ENCODE measurements at regions not wholly inside any gene's neighbourhood (a gene's known extent, or its start where the extent isn't known, plus 50 kb on each side); places are given as distances from the start of the nearest gene placed in this dataset.

DNA sequence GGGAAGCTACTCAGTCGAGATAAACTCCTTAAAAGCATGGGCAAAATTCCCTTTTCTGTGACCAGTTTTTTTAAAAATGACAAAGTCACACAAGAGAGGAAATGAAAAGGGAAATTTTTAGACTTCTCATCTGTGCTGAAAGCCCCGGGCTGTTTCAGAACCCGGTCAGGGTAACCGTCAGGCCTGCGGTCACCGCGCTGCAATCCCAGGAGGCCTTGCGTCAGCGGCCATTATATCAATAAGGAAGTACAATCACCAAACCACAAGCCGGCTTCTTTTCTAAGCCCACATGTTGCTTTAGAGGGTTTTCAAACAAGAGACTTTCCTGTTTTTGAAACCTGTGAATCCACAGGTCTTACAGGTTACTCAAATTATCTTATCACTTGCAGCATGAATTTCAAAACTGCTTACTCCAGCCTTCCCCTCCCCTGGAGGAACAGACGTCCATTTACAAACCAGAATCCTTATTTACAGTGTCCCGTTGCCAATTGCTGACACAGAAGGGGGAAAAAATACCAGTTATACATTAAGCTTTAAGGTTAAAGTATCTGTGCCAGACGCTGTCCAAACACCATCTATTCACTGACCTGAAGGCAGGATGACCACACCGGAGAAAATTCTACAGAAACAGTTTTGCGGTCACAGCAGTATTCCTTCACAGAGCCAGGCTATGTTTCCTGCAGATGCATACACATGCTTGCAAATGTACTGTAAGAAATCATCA lies 165.3 kb downstream of the TOMM20 start:
- peaks cover 20 to 23% of the 10 kb centered on the region in 2 donors for H3K4me1 ChIP-seq
- intact Hi-C loops (cut with DNase I; ENCODE audit: low total_unique reads): no loop called here
- peak overlapping the region; percentile 87 to 91 for H3K27ac ChIP-seq
- no peaks in the 10 kb centered on the region for H3K36me3 ChIP-seq
- no peaks in the 10 kb centered on the region for H3K9me3 ChIP-seq
- TF ChIP-seq, protein P1, sequence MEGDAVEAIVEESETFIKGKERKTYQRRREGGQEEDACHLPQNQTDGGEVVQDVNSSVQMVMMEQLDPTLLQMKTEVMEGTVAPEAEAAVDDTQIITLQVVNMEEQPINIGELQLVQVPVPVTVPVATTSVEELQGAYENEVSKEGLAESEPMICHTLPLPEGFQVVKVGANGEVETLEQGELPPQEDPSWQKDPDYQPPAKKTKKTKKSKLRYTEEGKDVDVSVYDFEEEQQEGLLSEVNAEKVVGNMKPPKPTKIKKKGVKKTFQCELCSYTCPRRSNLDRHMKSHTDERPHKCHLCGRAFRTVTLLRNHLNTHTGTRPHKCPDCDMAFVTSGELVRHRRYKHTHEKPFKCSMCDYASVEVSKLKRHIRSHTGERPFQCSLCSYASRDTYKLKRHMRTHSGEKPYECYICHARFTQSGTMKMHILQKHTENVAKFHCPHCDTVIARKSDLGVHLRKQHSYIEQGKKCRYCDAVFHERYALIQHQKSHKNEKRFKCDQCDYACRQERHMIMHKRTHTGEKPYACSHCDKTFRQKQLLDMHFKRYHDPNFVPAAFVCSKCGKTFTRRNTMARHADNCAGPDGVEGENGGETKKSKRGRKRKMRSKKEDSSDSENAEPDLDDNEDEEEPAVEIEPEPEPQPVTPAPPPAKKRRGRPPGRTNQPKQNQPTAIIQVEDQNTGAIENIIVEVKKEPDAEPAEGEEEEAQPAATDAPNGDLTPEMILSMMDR (IDR thresholded peaks at IDR 0.05): no peak
- TF ChIP-seq POLR2AphosphoS5 (IDR thresholded peaks at IDR 0.05): peak; percentile 20 to 78 (median 70)
- no peak for TF ChIP-seq POLR2A (IDR thresholded peaks at IDR 0.05)
- peak; percentile 80 to 91 for DNase-seq (ENCODE audit: low spot score in 2 of 2)
- H3K4me3 ChIP-seq: peak overlapping the region in 2 of 3 donors; percentile 13 to 24
- H3K27me3 ChIP-seq: no peaks in the 10 kb centered on the region

GRCh38 chr1:234962340-234962989 lies 166.2 kb downstream of the TOMM20 start:
- TF ChIP-seq POLR2A (IDR thresholded peaks at IDR 0.05) (no peak), POLR2AphosphoS5 (IDR thresholded peaks at IDR 0.05) (peak in 2 of 3 donors; percentile 3 to 29)
- TF ChIP-seq, protein P1 (IDR thresholded peaks at IDR 0.05): no peak
- Histone ChIP-seq H3K4me1 (peaks cover 20 to 27% of the 10 kb centered on the region in 2 donors), H3K9me3 (no peaks in the 10 kb centered on the region), H3K27ac (peak overlapping the region; percentile 87 to 91), H3K36me3 (no peaks in the 10 kb centered on the region), H3K27me3 (no peaks in the 10 kb centered on the region), H3K4me3 (peak overlapping the region in 1 of 3 donors; percentile 38)
- intact Hi-C loops (cut with DNase I; ENCODE audit: low total_unique reads): no loop called here
- no peak for DNase-seq (ENCODE audit: low spot score in 2 of 2)

DNA sequence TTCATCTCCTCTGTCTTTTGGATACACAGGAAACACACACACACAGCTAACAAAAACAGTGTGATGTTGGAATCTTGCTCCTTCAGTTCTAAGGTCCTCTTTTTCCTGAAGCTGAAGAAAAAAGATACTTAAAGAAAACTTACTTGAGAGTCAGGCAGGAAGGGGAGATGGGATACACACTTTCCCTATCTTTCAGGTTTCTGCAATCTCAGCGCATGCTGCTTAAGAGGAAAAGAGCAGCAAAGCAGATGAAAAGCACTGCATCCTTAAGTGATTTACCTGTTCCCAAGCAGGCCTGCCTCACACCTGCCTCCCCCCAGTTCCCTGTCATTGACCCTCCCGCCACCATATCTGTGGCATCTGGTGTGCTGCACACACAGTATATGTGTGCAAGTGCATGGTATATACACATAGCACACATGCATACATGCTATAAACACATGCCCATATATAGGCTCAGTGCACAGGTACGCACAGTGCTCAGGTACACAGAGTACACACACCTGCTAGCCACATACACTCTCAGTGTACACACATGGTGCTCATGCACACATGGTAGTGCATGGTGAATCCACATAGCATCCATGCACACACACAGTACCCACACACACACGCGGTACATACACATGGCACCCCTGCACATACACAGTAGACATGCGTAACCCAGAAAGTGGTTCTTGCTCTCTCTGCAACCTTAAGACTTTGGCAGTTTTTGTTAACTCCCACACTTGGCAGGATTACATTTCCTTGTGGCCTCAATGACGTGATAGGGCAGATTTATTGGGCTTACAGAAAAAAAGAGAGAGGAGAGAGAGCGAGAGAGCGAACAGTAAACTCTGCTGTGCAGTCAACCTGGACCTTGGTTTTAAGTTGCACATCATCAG lies 166.9 kb downstream of the TOMM20 start:
- TF ChIP-seq POLR2AphosphoS5 (IDR thresholded peaks at IDR 0.05): peak in 2 of 3 donors; percentile 4 to 9
- TF ChIP-seq, protein P1 (IDR thresholded peaks at IDR 0.05): no peak
- Histone ChIP-seq H3K27me3 (no peaks in the 10 kb centered on the region), H3K4me3 (no peak overlapping the region), H3K9me3 (no peaks in the 10 kb centered on the region), H3K36me3 (no peaks in the 10 kb centered on the region), H3K27ac (peak overlapping the region; percentile 87 to 91), H3K4me1 (peaks cover 20 to 28% of the 10 kb centered on the region in 2 donors)
- intact Hi-C loops (cut with DNase I; ENCODE audit: low total_unique reads): no loop called here
- DNase-seq (ENCODE audit: low spot score in 2 of 2): no peak

DNA sequence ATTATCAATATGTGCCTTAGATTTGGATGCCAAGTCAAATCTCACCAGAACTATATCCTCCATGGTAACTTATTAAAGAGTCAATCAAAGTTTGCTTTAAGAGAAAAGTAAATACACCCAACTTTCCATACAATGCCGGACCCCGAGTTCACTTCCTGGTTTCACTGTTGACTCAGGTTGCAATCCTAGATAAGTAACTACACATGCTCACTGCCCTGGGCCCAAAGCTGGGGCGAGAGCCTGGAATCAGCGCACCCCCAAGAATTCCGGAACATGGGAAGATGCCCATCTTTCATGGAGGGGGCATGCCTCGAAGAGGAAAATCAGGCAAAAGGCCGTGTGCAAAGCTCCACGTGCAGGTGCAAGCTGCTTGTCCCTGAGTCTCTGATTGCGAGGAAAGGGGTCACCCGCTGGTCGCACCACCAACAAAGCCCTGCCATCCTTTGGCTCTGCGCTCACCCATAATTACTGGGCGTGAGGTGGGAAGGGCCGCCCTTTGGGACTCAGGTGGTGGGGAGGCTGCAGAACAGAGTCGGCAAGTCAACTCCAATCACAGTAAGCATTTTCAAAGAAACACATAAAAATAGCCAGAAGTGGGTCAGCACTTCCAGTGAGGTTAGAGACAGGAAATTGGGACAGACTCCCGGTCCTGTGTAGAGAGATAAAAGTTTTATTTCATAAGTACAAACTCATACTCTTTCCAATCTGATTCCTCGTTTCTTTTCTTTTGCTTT lies 167.7 kb downstream of the TOMM20 start:
- no peaks in the 10 kb centered on the region for H3K9me3 ChIP-seq
- H3K36me3 ChIP-seq: no peaks in the 10 kb centered on the region
- no peaks in the 10 kb centered on the region for H3K27me3 ChIP-seq
- TF ChIP-seq, protein P1 (IDR thresholded peaks at IDR 0.05): no peak
- TF ChIP-seq POLR2A (IDR thresholded peaks at IDR 0.05) (no peak), POLR2AphosphoS5 (IDR thresholded peaks at IDR 0.05) (peak in 1 of 3 donors; percentile 68)
- peak overlapping the region; percentile 87 to 91 for H3K27ac ChIP-seq
- no peak overlapping the region for H3K4me3 ChIP-seq
- no peak for DNase-seq (ENCODE audit: low spot score in 2 of 2)
- intact Hi-C loops (cut with DNase I; ENCODE audit: low total_unique reads): no loop called here
- H3K4me1 ChIP-seq: peaks cover 20 to 28% of the 10 kb centered on the region in 2 donors

Measured in breast epithelium (tissue), 4 donors.